RWPE1 (cell line): ENCODE measurements at regions not wholly inside any gene's neighbourhood (a gene's known extent, or its start where the extent isn't known, plus 50 kb on each side); places are given as distances from the start of the nearest gene placed in this dataset.

Experiments used
- CTCF ChIA-PET: fragments of 350-600 bp; sonication (Branson Sonifier 250); formaldehyde crosslinking; extraction: SDS; loops from one replicate; lab custom pipeline; 2021; lab: Yijun Ruan, JAX
- POLR2A ChIA-PET: fragments of 400-600 bp; formaldehyde crosslinking; extraction: SDS; loops from one replicate; lab custom pipeline; 2020; ENCODE audit warnings: antibody characterized with exemption; ENCODE audit not compliant: low non-redundant PET; lab: Yijun Ruan, JAX
- DNase-seq: peaks from one replicate; pipeline ENCODE4 v3.0.0; 2012; ENCODE audit warnings: low spot score
- H3K27ac ChIP-seq: fragments of 450-650 bp; 2 replicates; pipeline ENCODE4 v1.5.1; 2017
- CTCF ChIP-seq: fragments of 450-650 bp; conservative IDR thresholded peaks from 2 replicates; pipeline ENCODE4 v1.5.1; 2017; ENCODE audit warnings: low read depth, mild to moderate bottlenecking

GRCh38 chr6:98485593-98485992, 348.8 kb upstream of the POU3F2 start:
- ChIA-PET CTCF (no interaction called here), POLR2A (no interaction called here)
- no peak for TF ChIP-seq CTCF

GRCh38 chr6:98486057-98486456, 348.3 kb upstream of the POU3F2 start:
- ChIA-PET POLR2A (no interaction called here), CTCF (no interaction called here)
- DNase-seq = no peak
- H3K27ac ChIP-seq = no peak overlapping the region
- TF ChIP-seq CTCF = no peak

More at GRCh38 chr6:98485593-98485992, 348.8 kb upstream of the POU3F2 start:
- DNase-seq = no peak
- H3K27ac ChIP-seq = no peak overlapping the region

GRCh38 chr6:98487612-98488011, 346.8 kb upstream of the POU3F2 start:
- ChIA-PET POLR2A (no interaction called here), CTCF (no interaction called here)
- no peak for TF ChIP-seq CTCF
- H3K27ac ChIP-seq = no peak overlapping the region
- DNase-seq = no peak

GRCh38 chr6:98498144-98498775, 336.1 kb upstream of the POU3F2 start:
- no peak for DNase-seq
- ChIA-PET CTCF (no interaction called here), POLR2A (no interaction called here)
- TF ChIP-seq CTCF = no peak
- no peak overlapping the region for H3K27ac ChIP-seq

GRCh38 chr6:98498866-98499265, 335.5 kb upstream of the POU3F2 start:
- no peak for DNase-seq
- CTCF ChIA-PET = interaction anchor here (0.6 kb wide), 1 partner anchor 820 kb away, joined by 3 read pairs; no protein-coding TSS in a partner anchor
- POLR2A ChIA-PET = no interaction called here
- H3K27ac ChIP-seq = no peak overlapping the region
- TF ChIP-seq CTCF = no peak

- POLR2A ChIA-PET = no interaction called here
- H3K27ac ChIP-seq = no peak overlapping the region
- no peak for TF ChIP-seq CTCF
- no peak for DNase-seq
- CTCF ChIA-PET = no interaction called here
Measured at GRCh38 chr6:98514073-98514720, 320.2 kb upstream of the POU3F2 start.
